Muscle of arm (tissue), 1 donor: ENCODE measurements at regions not wholly inside any gene's neighbourhood (a gene's known extent, or its start where the extent isn't known, plus 50 kb on each side); places are given as distances from the start of the nearest gene placed in this dataset.

ENCODE experiments used
- DNase-seq: peaks from one replicate; pipeline ENCODE4 v3.0.0-alpha.2; 2013

DNA sequence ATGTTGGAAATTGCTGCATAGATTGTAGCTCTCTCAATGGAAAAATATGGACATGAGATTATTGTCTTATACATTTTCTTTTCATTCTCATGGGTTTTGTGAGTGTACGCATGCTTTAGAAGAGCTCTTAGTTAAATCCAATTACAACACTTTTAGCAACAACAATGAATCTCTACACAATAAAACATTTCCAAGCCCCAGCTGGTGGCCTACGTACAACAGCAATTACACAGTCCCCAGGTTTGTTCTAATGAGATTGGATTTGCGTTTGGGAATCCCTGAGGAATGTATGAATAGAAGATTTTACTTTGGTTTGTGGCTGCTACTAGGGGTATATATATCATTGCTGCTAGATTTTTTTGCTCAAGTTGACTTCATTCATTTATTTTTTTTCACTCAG is 98.6 kb downstream of the FHDC1 start:
- DNase-seq = no peak

DNA sequence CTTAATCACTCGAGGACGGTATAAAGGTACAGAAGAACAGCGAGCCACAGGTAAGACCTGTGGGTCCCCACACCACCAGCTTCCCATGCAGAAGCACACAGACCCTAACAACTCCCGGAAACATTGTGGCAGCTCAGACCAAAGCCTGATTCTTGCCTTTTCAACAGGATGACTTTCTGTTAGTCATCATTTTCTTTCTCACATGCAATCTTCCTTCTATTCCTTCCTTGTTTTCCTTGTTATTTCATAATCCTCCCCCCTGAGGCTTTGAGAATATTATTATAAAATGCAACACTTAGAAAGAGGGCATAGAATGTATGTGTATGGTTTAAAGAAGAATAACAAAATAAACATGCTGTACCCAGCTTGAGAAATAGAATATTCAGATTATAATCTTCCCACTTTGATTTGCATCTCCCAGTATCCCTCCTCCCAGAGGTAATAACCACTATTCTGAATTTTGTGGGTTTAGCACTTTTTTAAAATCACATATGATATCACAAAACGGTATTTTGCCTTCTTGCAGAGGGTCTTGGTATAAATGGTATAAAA is 100.9 kb downstream of the FHDC1 start:
- no peak for DNase-seq

DNA sequence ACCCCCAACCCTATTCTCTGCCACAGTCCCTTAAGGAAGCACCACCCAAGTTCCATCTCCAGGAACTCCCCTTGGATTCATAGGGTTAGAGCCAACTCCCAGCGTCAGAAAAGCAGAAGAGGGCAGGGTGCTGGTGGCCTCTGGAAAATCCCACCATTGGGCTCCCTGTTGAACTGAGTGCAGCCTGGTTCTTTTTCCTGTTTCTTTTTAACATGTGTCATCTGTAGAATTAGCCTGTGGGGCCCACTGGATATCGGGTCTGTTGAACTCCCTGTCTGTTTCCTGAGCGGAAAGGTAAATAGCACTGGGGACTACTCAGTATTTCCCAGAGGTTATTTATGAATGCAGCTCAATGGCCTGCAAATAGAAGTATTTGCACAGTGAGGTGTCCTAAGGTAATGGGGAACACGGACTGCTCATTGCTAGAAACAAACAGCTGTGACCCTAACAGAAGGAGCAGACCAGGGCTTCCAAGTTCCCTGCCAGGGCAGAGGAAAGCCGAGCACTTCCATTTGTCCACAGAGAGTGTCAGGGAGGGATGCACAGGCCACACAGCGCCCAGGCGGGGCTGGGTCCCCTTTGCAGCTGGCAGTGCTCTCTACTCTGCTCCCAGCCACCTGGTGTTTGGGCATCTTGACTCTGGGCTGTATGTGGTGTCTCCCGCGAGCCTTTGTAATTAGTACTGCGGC is 102.6 kb downstream of the FHDC1 start:
- no peak for DNase-seq

DNA sequence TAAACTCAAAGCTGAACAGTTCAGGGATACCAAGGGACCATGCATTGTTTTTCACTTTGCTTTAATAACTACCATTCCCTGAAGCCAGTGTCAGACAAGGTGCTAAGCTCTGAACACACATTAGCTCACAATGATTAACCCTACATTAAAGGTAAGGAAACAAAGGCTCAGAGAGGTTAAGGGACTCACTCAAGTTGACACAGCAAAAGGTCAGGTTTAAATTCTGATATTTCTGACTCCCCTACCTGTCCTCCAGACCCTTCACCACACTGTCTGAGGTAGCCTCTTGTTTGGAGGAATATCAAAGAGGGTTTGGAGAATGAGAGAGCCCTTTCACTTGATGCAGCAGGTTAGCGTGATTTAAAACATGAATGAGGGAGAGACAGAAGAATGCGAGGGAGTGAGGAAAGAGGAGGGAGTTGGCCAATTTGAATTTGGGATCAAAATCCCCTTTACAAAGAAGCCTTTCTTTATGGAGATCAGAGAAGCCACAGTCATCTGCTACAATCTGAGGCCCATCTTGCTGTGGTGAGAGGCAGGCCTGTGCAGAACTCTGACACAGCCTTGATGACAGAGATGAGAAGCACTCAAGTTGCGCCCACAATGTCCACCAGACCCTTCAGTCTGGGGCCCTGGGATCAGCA is 103.5 kb downstream of the FHDC1 start:
- no peak for DNase-seq

DNA sequence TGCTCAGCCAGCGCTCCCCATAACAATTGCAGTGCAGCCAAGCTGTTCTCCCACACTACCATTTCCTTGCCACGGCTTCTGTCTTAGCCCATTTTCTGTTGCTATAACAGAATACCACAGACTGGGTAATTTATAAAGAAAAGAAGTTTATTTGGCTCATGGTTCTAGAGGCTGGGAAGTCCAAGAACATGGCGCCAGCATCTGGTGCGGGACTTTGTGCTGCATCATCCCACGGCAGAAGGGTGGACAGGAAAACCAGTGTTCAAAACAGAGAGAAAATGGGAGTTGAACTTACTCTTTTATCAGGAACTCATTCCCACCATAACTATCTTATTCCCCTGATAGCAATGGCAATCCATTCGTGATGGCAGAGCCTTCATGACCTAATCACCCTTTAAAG is 104.6 kb downstream of the FHDC1 start:
- no peak for DNase-seq

DNA sequence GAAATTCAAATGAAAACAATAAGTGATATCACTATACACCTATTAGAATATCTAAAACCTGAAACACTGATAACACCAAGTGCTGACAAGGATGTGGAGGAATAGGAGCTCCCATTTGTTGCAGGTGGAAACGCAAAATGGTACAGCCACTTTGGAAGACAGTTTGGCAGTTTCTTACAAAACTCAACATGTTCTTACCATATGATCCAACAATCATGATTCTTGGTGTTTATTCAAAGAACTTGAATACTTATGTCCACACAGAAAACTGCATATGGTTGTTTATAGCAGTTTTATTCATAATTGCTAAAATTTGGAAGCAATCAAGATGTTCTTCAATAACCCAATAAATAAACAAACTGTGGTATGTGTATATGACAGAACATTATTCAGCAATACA is 107.9 kb downstream of the FHDC1 start:
- no peak for DNase-seq

DNA sequence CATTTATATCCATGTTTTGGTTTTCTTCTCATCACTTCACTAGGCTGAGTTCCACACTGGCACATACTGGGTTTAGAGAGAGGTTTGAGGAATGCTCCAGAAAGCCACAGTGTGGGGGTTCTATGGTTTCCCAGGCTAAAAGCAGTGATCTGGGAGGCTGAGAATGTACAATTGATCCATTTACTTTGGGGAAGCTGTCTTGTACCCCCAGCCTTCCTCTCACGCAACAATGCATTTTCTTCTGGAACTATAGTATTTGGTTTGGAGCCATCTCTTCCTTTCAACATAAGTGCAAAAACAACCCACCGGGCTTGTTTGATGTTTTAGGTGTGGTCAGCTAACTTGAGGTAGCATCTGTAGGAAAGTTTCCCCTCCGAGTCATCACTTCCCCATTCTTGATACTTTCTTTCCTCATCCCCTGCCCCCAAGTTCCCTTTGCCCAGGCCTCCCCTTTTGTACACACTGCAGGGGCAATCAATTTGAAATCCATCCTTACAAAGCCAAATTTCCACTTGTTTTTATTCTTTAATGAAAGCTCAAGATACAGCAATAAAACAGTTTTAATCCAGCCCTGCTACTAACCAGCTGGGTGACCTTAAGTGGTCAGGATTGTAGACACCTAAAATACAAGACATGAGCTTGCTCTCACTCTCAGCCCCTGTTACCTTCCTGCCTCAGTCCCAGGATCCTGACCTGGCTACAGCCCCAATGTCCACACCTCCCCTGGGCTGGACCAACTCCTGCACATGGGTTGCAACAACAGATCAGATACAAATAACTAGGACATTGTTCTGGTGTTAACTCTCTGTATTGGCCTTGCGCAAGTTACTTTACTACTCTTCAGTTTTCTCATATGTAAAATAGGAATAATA is 109.2 kb downstream of the FHDC1 start:
- no peak for DNase-seq

DNA sequence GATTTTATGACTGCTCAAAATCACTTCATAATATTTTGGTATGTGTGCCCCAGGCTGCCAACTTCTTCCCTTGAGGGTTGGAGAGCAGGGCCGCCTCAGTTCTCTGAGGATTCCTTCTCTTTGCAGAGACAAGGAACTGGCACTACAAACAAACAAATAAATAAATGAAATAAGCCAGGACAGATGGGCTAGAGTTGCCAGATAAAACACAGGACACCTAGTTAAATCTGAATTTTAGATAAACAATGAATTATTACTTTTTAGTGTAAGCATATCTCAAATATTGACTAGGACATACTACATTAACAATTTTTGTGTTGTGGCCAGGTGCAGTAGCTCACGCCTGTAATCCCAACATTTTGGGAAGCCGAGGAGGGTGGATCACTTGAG is 122.5 kb downstream of the FHDC1 start:
- no peak for DNase-seq

DNA sequence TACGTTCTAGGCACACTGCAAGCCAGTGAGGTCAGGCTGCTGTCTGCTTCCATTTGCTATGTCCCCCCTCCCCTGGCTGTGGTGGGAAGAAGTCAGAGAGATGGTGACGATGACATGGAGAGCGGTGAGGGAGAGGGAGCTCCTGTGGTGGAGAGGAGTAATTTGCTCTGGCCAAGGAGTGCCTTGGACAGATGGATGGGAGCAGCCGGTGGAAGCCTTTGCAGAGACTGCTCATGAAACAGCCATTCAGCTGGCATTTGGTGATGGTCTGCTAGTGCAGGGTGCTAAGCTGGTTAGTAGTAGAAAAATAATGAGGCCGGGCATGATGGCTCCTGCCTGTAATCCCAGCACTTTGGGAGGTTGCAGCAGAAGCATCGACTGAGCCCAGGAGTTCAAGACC is 124.1 kb downstream of the FHDC1 start:
- no peak for DNase-seq

DNA sequence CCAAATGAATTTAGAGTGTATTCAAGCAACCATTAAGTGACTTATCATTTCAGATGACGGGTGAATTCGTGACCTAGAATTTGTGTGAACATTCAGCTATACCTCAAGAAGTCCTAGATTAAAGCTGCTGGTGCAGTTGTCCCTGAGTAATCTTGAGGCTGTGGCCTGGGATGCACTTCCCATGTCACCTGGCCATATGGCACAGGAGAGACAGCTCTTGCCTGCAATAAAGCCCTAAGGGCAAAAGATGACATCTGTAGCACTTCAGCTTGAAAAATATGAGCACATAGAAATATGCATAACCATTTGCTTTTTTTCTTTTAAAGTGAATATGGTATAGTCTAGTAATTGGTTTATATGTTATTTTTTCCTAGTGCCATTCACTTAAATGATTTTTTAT is 125.8 kb downstream of the FHDC1 start:
- DNase-seq = no peak

DNA sequence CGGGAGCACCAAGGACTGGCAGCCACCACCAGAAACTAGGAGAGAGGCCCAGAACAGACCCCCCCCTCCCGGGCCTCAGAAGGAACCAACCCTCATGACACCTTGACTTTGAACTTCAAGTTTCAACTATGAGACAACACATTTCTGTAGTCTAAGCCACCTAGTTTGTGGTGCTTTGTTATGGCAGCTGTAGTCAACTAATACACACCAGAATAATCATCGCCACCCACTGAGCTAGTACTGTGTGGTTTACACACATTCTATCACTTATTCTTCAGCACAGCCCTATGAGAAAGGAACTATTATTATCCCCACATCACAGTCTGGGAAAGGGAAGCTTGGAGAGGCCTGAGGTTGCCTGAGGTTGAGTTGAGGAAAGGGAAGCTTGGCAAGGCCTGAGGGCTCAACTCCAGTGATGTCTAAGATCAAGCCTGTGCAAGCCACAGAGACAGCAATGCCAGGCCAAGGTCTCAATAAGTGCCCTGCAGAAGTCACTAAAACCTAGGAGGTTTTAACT is 126.6 kb downstream of the FHDC1 start:
- no peak for DNase-seq

DNA sequence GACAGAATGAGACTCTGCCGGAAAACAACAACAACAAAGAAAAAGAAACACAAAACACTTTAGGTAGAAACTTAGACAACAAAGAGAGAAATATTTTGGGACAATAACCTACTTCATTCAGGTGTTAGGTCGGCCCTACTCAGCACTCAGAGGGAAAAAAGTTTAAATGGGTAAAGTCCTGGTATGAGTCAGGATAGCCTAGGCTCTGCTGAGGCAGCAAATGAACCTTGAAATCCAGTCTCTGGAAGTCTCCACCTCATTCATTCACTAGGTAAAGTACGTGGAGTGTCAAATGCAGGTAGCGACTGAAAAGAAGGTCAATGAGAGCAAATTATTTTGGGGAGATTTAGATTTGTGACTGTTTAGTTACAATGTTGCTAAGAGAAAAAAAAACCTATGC is 127.4 kb downstream of the FHDC1 start:
- no peak for DNase-seq

DNA sequence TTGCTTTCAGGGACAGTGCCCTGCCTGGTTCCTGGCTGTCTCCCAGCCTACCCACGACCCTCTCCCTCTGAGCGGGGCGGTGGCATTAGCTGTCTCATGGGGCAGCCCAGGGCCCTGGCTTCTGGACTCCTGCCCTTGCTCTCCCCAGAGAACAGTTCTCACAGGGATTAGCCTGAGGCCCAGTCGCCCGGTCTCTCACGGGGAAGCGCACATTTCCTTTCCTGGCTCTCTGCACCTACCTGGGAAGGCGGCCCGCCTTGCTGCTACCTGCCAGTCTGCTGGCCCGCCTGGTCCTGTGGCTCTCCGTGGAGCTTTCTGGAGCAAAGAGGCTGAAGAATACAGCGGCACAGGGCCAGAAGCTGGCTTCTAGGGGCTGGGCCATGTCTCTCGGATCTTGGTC is 128.4 kb downstream of the FHDC1 start:
- no peak for DNase-seq

DNA sequence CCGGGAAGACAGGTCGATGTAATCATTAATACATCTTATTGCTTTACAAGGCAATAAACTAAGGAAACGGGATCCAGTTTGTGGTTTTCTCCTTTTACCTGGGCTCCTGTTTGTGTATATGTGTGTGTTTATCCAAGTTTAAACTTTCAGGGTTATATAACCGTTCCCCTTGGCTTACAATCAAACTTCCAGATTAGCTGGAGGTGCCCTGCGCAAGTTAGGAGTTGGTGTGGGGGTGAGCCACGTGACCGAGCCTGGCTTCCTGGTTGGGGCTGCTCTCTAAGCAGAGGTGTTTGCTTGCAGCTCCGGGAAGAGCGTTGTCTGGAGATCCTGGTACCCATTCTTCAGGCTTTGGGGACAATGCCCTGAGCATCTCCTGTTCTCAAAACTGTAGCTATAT is 129.2 kb downstream of the FHDC1 start:
- no peak for DNase-seq

DNA sequence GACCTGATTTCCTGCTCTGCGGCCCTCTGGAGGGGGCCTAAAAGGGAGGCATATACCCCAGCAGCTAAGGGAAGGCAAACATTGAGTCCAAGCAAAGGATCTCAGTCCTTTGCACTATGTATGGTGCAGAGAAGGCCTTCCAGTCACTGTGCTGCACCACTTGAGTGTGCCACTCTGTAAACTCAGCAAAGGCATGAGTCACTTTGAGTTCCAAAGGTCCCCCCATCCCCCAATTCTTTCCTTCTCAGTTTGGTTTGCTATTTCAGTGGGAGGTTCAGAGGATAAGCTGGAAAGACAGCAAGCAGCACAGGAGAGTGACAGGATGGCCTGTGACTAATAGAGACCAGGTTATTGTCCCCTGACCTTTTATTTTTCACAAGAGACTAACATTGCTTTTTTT is 131.3 kb downstream of the FHDC1 start:
- no peak for DNase-seq

DNA sequence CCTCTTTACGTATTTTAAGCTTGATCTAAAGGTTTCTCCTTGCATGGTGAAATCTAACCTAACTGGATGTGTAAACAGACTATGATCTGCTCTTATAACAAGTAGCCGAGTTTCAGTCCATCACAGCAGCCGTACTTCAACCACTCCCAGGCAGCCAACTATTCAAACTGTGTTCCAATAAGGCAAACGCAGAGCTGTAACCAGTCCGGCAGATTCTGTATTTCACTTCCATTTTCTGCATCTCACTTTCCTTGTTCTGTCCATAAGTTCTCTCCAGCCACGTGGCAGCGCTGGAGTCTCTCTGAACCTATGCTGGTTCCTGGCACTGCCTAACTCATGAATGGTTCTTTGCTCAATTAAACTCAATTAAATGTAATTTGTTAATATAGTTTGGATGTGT is 132.6 kb downstream of the FHDC1 start:
- DNase-seq = no peak

DNA sequence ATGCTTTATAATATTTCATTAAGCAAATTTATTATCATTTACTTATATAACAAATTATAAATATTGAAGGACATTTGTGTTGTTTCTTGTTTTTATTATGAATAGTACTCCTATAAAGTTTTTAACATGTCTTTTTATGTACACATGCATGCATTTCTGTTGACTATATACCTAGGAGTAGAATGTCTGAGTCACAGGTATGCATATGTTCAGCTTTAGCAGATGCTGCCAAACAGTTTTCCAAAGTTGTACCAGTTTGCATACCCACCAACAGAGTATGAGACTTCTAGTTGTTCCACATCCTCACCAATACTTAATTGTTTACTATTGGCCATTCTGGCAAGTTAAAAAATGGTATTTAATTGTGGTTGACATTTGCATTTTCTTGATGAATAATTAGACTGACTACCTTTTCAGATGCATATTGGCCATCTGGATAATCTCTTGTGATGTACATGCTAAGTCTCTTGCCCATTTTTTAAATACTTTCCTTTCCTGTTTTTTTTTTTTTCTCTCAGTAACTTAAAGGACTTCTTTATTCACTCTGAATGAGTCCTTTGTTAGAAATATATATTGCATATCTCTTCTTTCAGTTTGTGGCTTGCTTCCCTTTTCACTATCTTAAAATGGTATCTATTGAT is 132.2 kb upstream of the TRIM2 start:
- no peak for DNase-seq

DNA sequence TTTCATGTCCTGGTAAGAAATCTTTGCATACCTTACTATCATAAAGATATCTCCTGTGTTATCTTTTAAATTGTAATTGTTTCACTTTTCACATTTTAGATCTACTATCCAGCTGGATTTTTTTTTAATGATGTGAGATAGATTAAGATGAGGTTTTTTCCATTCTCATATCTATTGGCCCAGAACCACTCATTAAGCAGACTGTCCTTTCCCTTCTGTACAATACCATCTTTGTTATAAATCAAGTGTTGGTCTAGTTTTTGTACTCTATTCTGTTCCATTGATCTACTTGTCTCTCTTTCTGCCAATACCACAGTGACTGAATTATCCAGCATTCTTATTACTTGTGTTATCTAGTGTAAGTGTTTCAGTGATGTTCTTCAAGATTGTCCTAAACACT is 131.6 kb upstream of the TRIM2 start:
- no peak for DNase-seq

DNA sequence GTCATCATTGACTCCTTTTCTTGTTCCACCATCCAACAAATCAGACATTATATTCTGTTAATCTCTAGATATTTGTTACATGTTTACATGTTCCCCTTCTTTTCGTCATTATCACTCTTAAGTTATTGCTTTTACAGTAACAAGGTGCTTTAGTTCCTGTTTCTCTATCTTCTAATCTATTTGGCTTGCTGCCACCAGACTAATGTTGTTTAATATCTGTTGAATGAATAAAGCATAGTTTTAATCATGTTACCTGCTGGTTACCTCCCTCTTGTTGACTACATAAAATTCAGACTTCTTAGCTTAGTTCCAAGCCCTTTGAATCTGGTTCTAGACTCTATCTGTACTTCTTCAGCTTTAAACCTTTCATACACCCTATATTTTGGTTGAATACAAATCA is 129.8 kb upstream of the TRIM2 start:
- DNase-seq = no peak

DNA sequence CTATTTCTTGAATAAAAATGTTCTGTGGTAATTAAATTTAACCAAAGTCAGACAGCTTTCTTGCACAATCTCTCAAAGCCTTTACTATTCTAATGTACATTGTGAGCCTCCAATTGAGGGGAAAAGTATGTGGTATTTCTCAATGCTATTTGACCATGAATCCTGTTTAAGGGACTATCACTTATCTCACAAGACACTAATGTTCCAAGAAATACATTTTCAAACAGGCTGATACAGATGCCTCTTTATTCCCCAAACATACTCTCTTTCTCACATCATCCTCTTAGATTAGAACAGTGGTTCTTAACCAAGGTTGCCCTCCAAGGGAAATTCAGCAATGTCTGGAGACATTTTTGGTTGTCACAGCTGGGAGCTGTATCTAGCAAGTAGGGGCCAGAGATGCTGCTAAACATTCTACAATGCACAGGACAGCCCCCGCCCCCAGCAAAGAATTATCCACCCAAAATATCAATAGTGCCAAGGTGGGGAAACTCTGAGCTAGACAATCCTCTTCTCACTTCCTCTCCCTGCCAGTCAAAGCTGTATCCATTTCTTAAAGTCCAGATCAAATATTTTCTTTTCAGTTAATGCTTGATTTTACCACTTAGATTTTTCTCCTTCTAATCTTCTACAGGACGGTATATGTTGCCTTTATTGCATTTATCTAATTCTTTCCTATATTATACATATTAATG is 129.2 kb upstream of the TRIM2 start:
- no peak for DNase-seq

DNA sequence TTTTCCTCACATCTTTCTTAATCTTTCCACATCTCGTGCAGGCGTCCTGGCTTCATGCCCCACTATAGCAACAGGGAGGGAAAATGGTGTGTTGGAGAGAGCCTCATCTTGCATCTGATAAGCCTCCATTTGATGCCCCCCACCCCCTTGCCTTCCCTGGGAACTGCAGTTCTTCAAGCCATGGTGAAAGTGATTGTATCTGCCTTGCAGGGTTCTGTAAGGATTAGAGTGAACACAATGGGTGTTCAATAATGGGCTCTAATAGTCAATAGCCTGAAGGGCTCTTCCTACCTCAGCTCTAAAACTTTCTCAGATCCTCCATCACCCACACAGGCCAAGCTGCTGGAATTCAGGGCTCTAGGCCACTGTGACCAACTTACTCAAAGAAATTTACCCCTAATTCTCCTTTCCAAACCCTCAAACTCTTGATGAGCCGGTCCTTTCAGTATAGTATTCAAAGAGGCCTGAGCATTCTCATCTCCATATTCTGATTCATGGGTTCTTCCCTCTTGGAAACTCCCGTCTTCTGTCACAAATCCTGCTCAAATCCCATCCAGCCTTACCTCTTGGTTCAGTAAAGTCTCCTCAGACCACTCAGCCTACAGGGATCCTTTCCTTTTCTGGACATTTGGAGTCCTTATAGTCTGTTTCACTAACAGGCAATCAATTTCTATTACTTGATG is 128.3 kb upstream of the TRIM2 start:
- DNase-seq = no peak
